Chondrocyte (in vitro differentiated cells): ENCODE measurements at regions not wholly inside any gene's neighbourhood (a gene's known extent, or its start where the extent isn't known, plus 50 kb on each side); places are given as distances from the start of the nearest gene placed in this dataset.

Experiments
- DNase-seq: peaks from one replicate; pipeline ENCODE4 v3.0.0; 2021; ENCODE audit warnings: mixed read lengths, low spot score
- H3K27ac Mint-ChIP-seq: one replicate; pipeline ENCODE4 v1.8.0; 2021; ENCODE audit warnings: mild to moderate bottlenecking, moderate library complexity, mixed read lengths; ENCODE audit not compliant: unreplicated experiment
- H3K27me3 Mint-ChIP-seq: 2 replicates; pipeline ENCODE4 v1.8.0; 2021; ENCODE audit warnings: low read depth, mixed read lengths
- H3K36me3 Mint-ChIP-seq: 2 replicates; pipeline ENCODE4 v1.8.0; 2021; ENCODE audit warnings: low read depth, mixed read lengths
- H3K4me1 Mint-ChIP-seq: 2 replicates; pipeline ENCODE4 v1.8.0; 2021; ENCODE audit warnings: low read depth, mild to moderate bottlenecking, mixed read lengths
- H3K4me3 Mint-ChIP-seq: one replicate; pipeline ENCODE4 v1.8.0; 2021; ENCODE audit warnings: mild to moderate bottlenecking, moderate library complexity, mixed read lengths; ENCODE audit not compliant: unreplicated experiment
- H3K9me3 Mint-ChIP-seq: 2 replicates; pipeline ENCODE4 v1.8.0; 2021; ENCODE audit warnings: low read depth, mixed read lengths
- CTCF ChIP-seq: fragments of 200-600 bp; sonication (generic); IDR thresholded peaks from 2 replicates; pipeline ENCODE4 v1.5.0; 2021; ENCODE audit warnings: antibody characterized with exemption, mild to moderate bottlenecking, moderate library complexity

- no peak overlapping the region for H3K27ac Mint-ChIP-seq
- no peaks in the 10 kb centered on the region for H3K36me3 Mint-ChIP-seq
- peaks cover 33% of the 10 kb centered on the region for H3K27me3 Mint-ChIP-seq
- H3K4me1 Mint-ChIP-seq: no peaks in the 10 kb centered on the region
- no peak overlapping the region for H3K4me3 Mint-ChIP-seq
- no peak for TF ChIP-seq CTCF
- no peak for DNase-seq
- H3K9me3 Mint-ChIP-seq: peaks cover 4% of the 10 kb centered on the region
Observed at GRCh38 chr4:27101126-27101525, 240.5 kb downstream of the STIM2 start.

GRCh38 chr4:27101561-27101960 is 240.9 kb downstream of the STIM2 start:
- TF ChIP-seq CTCF: no peak
- Mint-ChIP-seq H3K9me3 (peaks cover 9% of the 10 kb centered on the region), H3K27ac (no peak overlapping the region), H3K36me3 (no peaks in the 10 kb centered on the region), H3K4me3 (no peak overlapping the region), H3K4me1 (no peaks in the 10 kb centered on the region), H3K27me3 (peaks cover 38% of the 10 kb centered on the region)
- DNase-seq: no peak

DNA sequence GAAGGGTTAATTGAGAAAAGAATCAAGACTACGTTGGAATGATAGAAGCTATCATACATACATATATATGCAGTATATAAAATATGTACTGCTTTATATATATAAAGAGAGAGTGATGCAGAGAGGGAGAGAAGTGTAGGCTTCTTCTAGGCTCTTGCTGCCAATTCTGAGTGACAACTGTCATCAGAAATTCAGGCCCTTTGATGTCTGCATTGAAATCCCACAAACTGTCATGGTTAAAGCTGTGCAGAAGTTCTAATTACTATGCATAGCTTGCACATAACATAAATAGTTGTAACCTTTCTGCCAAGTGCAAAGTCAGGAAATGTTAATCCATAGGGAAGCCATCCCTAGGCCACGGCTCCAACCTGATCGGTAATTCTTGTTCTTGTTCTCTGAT is 251.0 kb downstream of the STIM2 start:
- Mint-ChIP-seq H3K36me3 (no peaks in the 10 kb centered on the region), H3K27me3 (peaks cover 20% of the 10 kb centered on the region), H3K4me3 (no peak overlapping the region), H3K9me3 (no peaks in the 10 kb centered on the region), H3K27ac (no peak overlapping the region), H3K4me1 (no peaks in the 10 kb centered on the region)
- TF ChIP-seq CTCF: no peak
- DNase-seq: no peak

- Mint-ChIP-seq H3K27me3 (peaks cover 23% of the 10 kb centered on the region), H3K4me1 (no peaks in the 10 kb centered on the region), H3K36me3 (no peaks in the 10 kb centered on the region), H3K9me3 (no peaks in the 10 kb centered on the region), H3K4me3 (no peak overlapping the region), H3K27ac (no peak overlapping the region)
- no peak for DNase-seq
- TF ChIP-seq CTCF: no peak
Observed at GRCh38 chr4:27112587-27112986, 251.9 kb downstream of the STIM2 start.

DNA sequence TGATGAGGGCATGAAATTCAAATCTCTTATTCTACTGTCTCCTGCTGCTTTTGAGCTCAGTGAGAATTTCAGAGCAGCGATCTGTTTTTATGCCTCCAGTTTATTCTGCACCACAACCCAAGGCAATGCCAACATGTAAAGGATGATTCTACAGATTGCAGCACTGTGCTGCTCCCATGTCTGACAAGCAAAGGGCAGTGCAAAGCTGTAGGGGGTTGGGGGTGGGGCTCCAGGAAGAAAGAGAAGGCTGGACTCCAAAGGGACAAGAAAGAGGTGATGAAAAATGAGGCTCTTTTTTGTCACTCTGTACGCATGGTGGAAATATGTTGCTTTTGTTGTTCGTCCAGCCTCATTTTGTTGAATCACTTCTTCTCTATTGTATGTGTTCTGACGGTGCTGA is 254.6 kb downstream of the STIM2 start:
- Mint-ChIP-seq H3K4me1 (no peaks in the 10 kb centered on the region), H3K36me3 (no peaks in the 10 kb centered on the region), H3K9me3 (no peaks in the 10 kb centered on the region), H3K4me3 (no peak overlapping the region), H3K27ac (no peak overlapping the region), H3K27me3 (peaks cover 10% of the 10 kb centered on the region)
- TF ChIP-seq CTCF: no peak
- DNase-seq: no peak
